Left lung (tissue), 4 donors: ENCODE measurements at regions not wholly inside any gene's neighbourhood (a gene's known extent, or its start where the extent isn't known, plus 50 kb on each side); places are given as distances from the start of the nearest gene placed in this dataset.

Source experiments
- ATAC-seq: fragments of 200-7000 bp; cut with Tn5 transposase; one replicate; pipeline ENCODE4 v1.9.1; 2020; ENCODE audit warnings: moderate library complexity
- DNase-seq, 4 donors: peaks; one replicate each; pipeline ENCODE4 v3.0.0-alpha.2; 2013 to 2020
- H3K27ac ChIP-seq, 2 donors: fragments of 200-600 bp; sonication (generic) in 1 of 2; one replicate each; pipeline versions ENCODE4 v1.5.0 to v1.8.0; 2020 to 2021
- H3K27me3 ChIP-seq, 2 donors: fragments of 200-600 bp; sonication (generic) in 1 of 2; one replicate each; pipeline versions ENCODE4 v1.5.0 to v1.8.0; 2020 to 2021
- H3K36me3 ChIP-seq, 2 donors: fragments of 200-600 bp; sonication (generic) in 1 of 2; one replicate each; pipeline versions ENCODE4 v1.5.0 to v1.8.0; 2020 to 2021
- H3K4me1 ChIP-seq, 2 donors: fragments of 200-600 bp; one replicate each; pipeline ENCODE4 v1.8.0; 2021
- H3K4me3 ChIP-seq, 2 donors: fragments of 200-600 bp; sonication (generic) in 1 of 2; one replicate each; pipeline versions ENCODE4 v1.5.0 to v1.8.0; 2020 to 2021; ENCODE audit warnings: mild to moderate bottlenecking in 1 of 2
- H3K9me3 ChIP-seq, 2 donors: fragments of 200-600 bp; sonication (generic) in 1 of 2; one replicate each; pipeline versions ENCODE4 v1.5.0 to v1.8.0; 2020 to 2021
- intact Hi-C, 2 donors: fragments of 100-400 bp; cut with DNase I; formaldehyde crosslinking; loops; one replicate each; pipeline versions ENCODE4 v1.11.2 to v1.14.2; 2022
- TF ChIP-seq, protein P1 (sequence below), 2 donors: fragments of 200-600 bp; sonication (generic) in 1 of 2; IDR thresholded peaks; one replicate each; pipeline versions ENCODE4 v1.5.0 to v1.8.0; 2021; ENCODE audit warnings: antibody characterized with exemption in 2 of 2
- donor health status: DM: no; HTN: yes; CAD: no.
- donor health status: DM: no; HTN: no; CAD: no.

DNA sequence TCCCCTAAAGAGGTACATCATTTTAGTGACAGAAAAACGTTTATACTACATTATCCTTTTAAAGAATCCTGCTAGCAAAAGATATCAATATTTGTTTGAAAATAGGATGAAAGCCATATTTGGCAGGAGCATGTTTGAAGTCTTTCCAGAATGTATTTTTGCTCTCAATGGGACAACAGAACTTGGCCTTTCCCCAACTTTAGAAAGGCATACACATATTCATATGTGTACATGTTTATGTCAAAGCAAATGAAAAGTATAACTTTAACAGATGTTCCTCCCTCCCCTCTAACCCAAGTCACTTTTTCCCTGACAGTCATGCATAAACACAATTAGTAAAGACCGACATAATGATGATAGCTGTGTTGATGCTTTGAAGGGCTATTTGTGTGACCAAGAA lies 427.8 kb upstream of the CDH6 start:
- Histone ChIP-seq H3K4me1 (peaks cover 0 to 3% of the 10 kb centered on the region in 2 donors), H3K27ac (no peak overlapping the region)
- TF ChIP-seq, protein P1, sequence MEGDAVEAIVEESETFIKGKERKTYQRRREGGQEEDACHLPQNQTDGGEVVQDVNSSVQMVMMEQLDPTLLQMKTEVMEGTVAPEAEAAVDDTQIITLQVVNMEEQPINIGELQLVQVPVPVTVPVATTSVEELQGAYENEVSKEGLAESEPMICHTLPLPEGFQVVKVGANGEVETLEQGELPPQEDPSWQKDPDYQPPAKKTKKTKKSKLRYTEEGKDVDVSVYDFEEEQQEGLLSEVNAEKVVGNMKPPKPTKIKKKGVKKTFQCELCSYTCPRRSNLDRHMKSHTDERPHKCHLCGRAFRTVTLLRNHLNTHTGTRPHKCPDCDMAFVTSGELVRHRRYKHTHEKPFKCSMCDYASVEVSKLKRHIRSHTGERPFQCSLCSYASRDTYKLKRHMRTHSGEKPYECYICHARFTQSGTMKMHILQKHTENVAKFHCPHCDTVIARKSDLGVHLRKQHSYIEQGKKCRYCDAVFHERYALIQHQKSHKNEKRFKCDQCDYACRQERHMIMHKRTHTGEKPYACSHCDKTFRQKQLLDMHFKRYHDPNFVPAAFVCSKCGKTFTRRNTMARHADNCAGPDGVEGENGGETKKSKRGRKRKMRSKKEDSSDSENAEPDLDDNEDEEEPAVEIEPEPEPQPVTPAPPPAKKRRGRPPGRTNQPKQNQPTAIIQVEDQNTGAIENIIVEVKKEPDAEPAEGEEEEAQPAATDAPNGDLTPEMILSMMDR (IDR thresholded peaks at IDR 0.05), result no peak

DNA sequence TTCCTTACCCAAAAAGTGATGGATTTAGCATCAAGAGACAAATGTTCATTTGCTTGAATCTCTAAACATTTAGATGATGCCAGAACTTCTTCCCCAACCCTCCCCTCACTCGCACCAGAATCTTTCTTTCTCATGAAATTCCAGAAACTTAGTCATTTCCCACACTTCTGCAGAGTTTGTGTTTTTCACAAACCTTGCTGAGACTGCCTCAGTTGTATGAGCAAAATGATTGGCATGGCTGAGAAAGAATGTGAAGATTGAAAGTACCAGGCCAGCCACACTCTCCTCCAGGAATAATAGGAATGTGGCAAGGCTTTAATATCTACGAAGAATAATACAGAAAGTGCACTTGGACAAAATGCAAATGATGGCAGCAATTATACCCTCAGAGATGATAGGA lies 428.3 kb upstream of the CDH6 start:
- no peaks in the 10 kb centered on the region for H3K36me3 ChIP-seq
- no peak overlapping the region for H3K4me3 ChIP-seq
- DNase-seq, result peak in 1 of 4 donors; percentile 11
- ATAC-seq, result peak; percentile 33
- no peaks in the 10 kb centered on the region for H3K9me3 ChIP-seq
- no peaks in the 10 kb centered on the region for H3K27me3 ChIP-seq
- intact Hi-C loops, result no loop called here
- H3K4me1 ChIP-seq, result peaks cover 0 to 3% of the 10 kb centered on the region in 2 donors
- H3K27ac ChIP-seq, result no peak overlapping the region
- TF ChIP-seq, protein P1 (IDR thresholded peaks at IDR 0.05), result no peak

More for the DNA sequence above, 427.8 kb upstream of the CDH6 start:
- H3K27me3 ChIP-seq, result no peaks in the 10 kb centered on the region
- no peak overlapping the region for H3K4me3 ChIP-seq
- no peaks in the 10 kb centered on the region for H3K36me3 ChIP-seq
- intact Hi-C loops, result no loop called here
- no peak for ATAC-seq
- DNase-seq, result peak in 2 of 4 donors; percentile 42 to 54
- H3K9me3 ChIP-seq, result no peaks in the 10 kb centered on the region

DNA sequence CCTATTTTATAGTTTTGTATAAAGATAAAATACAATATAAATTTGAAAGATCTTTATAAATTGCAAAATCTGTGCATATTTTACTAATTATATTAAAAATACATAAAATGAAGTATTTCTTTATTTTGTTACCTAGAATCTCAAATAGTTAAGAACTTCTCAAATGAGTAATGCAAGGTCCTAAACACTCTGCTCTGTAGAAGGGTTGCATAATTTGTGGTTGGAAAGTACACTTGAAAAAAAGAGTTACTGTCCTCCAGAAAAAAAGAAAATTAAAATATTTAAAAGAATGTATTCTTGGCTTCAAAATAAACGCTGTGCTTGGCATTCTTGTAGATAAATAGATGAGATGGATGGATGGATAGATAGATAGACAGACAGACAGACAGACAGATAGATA lies 428.8 kb upstream of the CDH6 start:
- Histone ChIP-seq H3K9me3 (no peaks in the 10 kb centered on the region), H3K27me3 (no peaks in the 10 kb centered on the region), H3K4me1 (peaks cover 0 to 3% of the 10 kb centered on the region in 2 donors), H3K36me3 (no peaks in the 10 kb centered on the region), H3K27ac (no peak overlapping the region), H3K4me3 (no peak overlapping the region)
- DNase-seq (no peak), ATAC-seq (no peak)
- intact Hi-C loops, result no loop called here
- TF ChIP-seq, protein P1 (IDR thresholded peaks at IDR 0.05), result no peak

DNA sequence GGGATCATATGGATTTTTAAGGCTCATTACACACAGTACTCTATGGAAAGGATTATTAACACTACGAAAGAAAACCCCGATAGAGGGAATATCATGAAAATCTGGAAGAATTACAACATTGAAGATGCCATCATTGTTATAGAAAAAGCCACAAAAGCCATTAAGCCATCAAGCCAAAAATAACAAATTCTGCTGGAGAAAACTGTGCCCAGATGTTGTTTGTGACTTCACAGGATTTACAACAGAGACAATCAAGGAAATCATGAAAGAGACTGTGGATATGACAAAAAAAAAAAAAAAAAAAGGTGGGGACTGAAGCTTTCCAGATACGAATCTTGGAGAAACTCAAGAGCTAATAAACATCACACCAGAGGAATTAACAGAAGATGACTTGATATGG lies 433.8 kb upstream of the CDH6 start:
- Histone ChIP-seq H3K4me1 (no peaks in the 10 kb centered on the region), H3K27me3 (no peaks in the 10 kb centered on the region), H3K9me3 (peaks cover 0 to 4% of the 10 kb centered on the region in 2 donors), H3K4me3 (no peak overlapping the region), H3K27ac (no peak overlapping the region), H3K36me3 (no peaks in the 10 kb centered on the region)
- no peak for ATAC-seq
- TF ChIP-seq, protein P1 (IDR thresholded peaks at IDR 0.05), result no peak
- DNase-seq, result peak in 1 of 4 donors; percentile 13
- intact Hi-C loops, result no loop called here

DNA sequence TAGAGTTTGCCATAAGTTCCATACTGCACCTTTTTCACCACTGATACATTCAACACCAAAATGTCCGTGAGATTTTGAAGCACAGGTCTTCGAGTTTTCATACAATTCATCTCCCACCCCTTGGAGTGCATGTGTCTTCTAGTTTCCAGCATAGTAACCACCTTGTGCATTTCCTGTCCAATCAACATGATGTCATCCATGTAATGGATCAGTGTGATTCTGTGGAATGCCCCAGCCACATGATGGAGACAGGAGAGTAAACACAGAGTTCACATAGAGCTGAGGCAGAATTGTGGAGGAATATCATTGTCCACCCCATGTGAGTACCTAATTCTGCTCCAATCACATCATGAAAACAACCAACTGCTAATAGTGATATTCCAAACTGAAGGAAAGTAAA lies 441.5 kb upstream of the CDH6 start:
- H3K27me3 ChIP-seq, result no peaks in the 10 kb centered on the region
- no peak overlapping the region for H3K27ac ChIP-seq
- intact Hi-C loops, result no loop called here
- H3K4me1 ChIP-seq, result no peaks in the 10 kb centered on the region
- TF ChIP-seq, protein P1 (IDR thresholded peaks at IDR 0.05), result no peak
- no peak for ATAC-seq
- no peak overlapping the region for H3K4me3 ChIP-seq
- no peak for DNase-seq
- H3K9me3 ChIP-seq, result peaks cover 0 to 8% of the 10 kb centered on the region in 2 donors
- H3K36me3 ChIP-seq, result no peaks in the 10 kb centered on the region
